Stimulated activated naive CD8-positive, alpha-beta T cell treated with anti-CD3 and anti-CD28 coated beads, Interleukin-15, Interleukin-2, amounts not matched to agents 100 U/mL and 50 U/mL, for 24 hours (primary cell): ENCODE measurements at regions not wholly inside any gene's neighbourhood (a gene's known extent, or its start where the extent isn't known, plus 50 kb on each side); places are given as distances from the start of the nearest gene placed in this dataset.

Source experiments
- ATAC-seq: fragments of 150-1000 bp; cut with Tn5 transposase; one replicate; pipeline ENCODE4 v1.10.0; 2021
- DNase-seq: peaks from one replicate; pipeline ENCODE4 v3.0.0; 2021

DNA sequence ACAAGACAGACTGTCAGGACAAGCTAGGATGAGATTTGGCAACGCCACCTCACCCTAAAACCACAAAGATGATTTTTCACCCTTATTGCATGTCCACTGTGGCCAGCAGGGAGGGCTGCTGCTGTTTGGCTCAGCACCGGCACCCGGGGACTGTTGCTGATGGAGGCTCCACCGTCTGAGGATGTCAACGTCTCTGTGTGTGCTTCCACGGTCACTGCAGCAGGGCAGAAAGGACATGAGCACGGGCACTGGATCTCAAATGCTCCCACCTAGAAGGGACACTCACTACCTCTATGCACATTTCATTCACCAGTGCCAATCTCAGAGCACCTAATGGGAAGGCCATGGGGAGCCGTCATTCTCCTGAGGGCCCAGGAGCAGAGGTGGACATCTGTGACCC, 599.6 kb downstream of the PTPRU start:
- DNase-seq (no peak), ATAC-seq (no peak)

DNA sequence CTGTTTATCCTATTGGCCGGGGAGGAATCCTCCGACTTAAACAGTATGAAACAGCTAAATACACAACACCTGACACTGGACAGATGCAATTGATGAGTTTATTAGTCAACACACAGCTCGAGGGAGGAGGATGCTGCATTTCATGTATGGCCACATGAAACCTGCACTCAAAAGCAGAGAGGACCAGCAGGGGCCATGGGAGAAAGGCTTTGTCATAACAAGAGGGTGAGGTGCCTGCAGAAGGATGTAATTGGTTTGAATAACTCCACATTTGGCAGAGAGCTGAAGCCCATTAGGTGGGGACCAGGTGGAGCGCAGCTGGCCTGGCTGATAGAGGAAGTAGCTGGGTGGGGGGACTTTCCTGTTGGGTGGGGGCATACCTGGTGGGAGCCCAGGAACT, 599.1 kb downstream of the PTPRU start:
- no peak for DNase-seq
- ATAC-seq, result no peak

DNA sequence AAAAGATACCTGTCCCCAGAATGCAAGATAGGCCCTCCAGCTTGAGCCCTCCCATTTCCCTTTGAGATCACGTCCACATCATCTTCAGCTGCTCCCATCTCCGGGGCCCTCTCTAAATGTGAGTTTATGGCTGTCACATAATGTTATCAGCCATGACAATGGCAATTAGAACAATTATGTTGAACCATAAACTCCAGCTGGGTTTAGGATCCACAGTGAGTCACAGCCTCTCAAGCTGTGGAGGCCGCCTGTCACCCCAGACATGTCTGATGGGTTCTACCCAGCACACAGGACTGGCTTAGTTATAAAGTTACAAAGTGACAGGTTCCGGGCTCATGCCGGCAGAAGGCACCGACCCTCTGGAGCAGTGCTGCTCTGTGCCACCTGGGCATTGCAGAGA, 597.3 kb downstream of the PTPRU start:
- DNase-seq (no peak), ATAC-seq (no peak)

DNA sequence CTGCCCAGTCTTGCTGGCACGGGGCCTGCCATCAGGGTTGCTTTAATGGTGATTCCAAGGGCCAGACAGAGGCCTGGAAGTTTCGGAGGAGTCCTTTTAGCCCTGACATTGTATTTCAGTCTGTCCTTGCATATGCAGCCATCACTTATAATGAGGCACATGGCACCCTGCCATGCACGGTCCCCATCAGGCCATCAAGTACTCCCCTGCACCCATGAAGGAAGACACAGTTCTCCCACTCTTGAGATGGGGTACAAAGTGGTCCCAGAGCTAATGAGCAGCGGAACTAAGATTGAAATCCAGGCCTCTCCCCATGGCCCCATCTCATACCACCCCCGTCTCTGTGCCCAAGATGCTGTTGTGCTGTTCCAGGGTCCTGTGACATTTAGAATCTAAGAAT, 596.6 kb downstream of the PTPRU start:
- DNase-seq (no peak), ATAC-seq (no peak)

DNA sequence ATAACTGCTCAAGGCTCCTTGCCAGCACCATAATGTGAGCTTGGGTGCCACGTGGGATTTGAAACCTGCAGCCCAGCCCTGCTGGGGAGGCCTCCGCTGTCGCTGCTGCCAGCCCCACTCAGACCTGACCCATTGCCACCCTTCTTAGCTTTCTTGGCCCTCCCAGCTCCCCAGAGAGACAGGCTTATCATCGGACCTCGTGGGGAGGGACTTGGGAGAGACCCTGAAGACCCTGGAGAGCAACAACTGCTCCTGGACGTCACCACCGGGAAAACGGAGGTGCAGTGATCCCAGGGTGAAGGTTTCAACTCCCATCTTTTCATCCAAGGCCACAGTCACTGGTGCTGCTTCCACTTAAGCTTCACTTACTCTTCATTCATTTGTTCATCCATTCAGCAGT, 596.1 kb downstream of the PTPRU start:
- DNase-seq (no peak), ATAC-seq (no peak)

DNA sequence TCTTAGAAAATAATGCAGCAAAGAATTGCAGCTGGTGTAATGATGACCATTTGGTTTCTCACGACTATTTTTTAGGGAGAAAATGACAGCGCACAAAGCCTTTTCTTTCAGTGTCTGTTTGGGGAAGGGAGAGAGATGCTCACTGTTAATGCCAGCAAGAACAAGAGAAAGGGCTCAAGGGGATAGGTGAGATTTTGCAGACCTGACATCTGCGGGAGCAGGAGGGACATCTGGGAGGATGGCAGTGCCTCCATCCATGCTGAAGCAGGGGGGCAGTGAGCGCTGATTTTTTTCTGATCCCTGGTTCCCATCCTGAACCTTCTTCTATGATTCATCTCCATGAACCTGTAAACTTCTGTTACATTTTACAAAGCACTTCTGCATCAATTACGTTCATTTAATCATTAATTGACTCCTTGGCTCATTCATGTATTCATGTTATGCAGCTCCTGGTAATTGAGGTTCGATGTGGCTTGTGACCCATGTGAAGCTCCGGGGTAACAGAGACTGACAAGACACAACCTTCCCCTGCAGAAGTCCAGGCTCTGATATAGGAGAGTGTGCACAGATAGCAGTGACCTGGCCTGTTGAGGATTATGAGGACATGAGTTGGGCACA, 595.3 kb downstream of the PTPRU start:
- DNase-seq (no peak), ATAC-seq (no peak)

DNA sequence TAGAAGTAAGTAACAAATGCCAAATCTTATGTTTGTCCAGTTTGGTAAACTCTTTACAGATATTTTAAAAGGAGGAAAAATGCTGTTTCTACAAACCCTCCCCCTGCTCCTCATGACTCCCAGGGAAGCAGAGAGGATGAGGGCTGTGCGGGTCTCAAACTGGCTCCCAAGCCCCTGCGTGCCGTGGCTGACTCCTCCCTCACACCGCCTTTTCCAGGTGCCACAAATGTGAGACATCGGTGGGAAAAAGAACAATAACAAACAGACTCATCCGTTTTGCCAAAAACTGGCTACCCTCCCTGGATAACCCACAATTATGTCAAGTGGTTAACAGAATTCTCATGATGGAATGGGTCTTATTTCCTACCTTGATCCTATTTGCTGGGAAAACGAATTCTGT, 594.6 kb downstream of the PTPRU start:
- ATAC-seq (no peak), DNase-seq (no peak)

DNA sequence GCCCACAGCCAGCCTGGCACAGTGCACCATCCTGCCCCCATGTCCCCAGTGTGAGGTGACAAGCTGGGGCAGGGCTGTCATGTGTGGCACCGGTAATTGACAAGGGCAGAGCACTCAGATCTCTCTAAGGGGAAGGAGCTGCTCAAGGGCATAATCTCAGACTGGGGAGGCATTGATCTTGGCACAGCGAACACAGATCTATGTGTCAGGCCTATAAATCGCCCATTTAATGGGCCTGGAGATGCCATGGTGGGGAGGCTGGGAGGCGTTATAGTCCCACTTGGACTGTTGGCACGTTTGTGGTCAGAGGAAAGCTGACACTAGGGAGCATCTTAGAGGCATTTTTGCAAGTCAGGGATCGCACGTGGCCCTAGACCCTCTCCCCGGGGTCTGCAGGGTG, 594.1 kb downstream of the PTPRU start:
- ATAC-seq, result no peak

DNA sequence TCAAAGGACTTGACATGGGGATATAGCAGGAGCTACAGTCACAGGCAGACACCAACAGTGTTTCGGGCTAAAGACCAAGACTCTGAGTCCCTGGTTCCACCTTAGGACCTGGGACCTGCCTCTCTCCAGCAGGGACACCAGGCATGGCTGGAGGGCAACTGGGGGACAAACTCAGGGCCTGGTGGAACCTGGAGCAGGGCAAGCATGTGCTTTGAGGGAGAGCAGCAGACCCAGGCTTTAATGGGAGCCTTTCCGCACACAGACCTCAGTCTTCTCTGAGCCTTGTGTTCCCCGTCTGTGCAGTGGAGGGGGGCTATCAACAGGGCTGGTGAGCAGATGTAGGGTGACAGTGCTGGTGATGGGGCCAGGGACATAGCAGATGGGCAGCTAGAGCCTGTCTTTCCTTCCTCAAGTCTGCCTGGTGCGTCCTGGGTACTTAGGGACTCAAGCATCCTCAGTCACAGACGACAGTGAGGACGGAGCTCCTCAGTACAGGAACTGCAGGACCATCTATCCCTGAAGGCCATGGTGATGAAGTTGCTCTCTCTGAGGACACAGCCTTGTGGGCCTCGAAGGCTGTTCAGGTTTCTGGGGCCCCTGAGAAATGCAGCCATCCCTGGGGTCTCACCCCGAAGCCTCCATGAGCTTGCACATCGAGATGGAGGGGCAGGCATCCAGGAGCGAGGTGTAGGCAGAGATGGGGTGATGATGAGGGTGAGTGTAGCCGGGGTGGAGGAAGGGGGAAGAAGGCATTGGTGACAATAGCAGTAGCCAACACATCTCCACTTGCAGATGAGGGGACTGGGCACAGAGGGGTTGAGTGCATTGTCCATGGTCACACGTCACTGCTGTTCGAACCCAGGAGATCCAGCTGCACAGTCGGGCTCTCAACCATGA, 593.4 kb downstream of the PTPRU start:
- DNase-seq (no peak), ATAC-seq (no peak)

More for the DNA sequence above, 594.1 kb downstream of the PTPRU start:
- no peak for DNase-seq

DNA sequence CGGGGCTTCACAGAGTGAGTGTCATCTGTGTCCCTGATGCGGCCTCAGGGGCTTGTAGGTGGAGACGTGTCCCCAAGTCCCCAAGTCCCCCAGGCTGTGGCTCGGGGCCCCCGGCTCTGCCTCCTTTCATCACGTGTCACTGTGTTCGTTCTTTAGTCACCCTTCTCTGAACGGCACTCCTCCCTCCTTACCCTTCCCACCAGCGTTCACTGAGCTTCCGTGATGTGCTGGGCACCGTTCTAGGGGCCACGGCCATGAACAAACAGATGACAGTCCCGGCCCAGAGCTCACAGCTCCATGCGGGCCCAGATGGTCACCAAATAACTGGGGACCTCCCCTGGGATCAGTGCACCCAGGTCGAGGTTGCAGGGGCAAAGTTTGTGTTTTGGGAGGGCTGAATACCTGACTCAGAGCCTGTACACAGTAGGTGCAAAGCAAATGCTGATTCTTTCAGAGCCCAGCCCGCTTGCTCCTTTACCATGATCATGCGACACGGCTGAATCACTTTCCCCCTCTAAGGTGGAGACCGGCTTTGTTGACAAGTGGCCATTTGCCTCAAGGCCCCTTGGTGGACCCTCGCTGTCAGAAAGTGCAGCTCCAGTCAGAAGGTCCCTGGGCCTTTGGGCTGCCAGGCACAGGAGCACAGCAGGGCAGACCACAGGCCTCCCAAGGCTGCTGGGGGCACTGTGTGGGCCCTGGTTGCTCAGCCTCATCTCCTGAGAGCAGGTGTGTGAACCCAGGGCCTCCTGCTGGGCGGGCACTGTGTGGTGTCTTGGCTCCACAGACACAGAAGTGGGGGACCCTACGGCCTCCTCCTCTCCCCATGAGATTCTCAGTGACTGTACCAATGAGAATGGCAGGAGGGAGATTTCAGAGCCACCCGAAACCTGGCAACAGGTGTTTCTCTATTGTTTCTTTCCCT, 592.5 kb downstream of the PTPRU start:
- no peak for ATAC-seq

DNA sequence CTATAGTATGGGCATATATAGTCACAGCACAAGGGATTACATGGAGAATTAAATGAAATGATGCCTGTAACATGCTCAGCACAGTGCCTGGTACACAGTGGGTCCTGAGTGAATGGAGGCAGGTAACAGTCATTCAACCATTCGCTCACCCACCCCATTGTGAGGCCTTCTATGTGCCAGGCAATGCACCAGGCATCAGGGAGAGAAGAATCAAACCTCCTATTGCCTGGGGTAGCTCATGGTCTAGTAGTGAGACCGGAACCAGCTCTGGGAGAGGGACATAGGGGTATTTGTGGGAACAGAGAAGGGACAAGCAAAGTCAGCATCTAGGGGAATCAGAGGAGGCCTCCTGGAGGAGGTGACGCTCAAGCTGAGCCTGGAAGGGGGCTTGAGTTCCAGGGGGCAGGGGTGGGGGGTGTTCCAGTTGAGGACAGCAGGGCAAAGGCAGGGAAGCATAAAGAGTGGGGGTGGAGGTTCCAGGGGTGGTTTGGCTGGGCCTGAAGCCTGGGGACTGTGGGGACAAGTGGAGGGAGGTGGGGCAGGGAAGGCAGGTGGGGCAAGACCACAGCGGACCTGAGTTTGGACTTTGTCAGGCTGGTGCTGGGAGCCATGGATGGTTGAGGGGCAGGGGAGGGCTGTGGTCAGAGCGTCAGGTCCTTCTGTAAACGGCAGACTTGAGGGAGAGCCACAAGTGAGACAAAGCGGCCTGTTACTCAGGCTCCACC, 591.6 kb downstream of the PTPRU start:
- no peak for DNase-seq
- no peak for ATAC-seq

More for the DNA sequence above, 592.5 kb downstream of the PTPRU start:
- DNase-seq, result no peak

DNA sequence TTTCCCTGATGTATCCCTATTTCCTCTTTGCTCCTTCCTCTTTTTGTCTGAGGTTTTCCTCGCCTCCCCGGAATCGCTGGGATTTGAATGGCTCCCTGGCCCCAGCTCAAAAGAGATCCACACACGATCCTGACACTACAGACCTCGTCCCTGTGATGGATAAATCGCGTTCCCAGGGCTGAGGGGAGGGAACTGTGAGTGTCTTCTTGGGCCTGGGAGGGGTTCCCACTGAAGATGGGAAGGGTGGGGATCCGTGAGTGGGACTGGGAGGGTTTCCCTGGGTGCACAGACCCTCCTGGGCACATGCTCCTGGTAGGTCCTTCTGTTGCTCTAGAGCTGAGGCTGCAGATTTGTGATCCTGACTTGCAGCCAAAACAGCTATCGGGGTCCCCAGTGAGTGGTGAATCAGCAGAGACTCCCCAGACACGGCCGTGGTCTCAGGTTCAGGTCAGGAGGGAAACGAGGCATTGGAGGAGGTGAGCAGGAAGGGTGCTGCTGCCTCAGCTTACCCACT, 591.0 kb downstream of the PTPRU start:
- DNase-seq (no peak), ATAC-seq (no peak)

DNA sequence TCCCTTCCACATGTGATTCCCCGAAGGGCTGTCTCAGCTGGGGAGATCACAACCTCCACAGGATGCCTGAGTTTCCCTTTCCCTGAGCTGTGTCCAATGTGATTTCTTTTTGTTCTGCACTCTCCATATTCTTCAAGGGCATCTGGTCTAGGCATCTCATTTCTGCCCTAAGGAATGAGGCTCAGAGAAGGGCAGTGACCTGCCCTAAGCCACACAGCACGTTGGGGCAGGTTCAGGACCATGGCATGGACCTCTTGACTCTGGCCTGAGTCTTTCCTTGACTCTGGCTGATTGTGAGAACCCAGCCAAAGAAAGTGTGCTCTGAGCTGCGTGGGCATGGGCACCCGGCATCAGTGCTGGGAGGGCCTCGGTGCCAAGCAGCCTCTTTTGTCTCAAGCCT, 590.3 kb downstream of the PTPRU start:
- no peak for ATAC-seq
- no peak for DNase-seq

DNA sequence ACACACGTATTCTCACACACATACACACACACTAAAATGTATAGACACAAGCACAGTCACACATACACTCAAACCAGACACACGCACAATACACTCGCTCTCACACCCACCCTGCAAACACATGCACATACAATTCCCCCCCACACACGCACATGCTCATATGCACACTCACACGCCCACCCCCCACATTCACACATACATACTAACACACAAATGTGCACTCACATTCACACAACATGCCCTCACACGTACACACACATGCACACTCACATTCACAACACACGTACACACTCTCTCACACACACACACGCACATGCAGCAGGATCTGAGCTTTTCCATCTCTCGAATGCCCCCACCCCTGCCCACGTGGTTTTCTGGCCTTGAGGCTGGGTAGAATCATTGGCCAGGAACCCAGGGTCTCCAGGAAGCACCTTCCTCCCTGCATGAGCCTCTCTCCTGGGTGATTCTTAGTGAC, 589.7 kb downstream of the PTPRU start:
- ATAC-seq (no peak), DNase-seq (no peak)

DNA sequence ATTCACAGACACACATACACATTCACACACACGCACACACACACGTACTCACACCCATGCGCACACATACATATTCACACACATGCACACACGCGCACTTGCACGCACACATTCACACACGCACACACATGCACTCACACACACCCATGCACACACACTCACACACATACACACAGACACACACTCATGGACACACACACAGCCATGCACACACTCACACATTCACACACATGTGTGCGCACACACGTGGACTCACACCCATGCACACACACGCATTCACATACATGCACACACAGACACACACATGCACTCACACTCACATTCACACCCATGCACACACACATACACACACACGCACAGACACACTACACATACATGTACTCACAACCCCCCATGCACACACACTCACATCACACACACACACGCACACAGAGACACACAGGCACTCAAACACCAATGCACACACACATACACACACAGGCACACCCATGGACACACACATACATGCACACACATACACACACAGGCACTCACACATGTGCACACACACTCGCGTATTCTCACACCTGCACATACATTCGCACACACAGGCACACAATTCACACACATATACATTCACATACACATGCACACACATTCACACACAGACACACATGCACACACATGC, 589.1 kb downstream of the PTPRU start:
- no peak for DNase-seq
- no peak for ATAC-seq

DNA sequence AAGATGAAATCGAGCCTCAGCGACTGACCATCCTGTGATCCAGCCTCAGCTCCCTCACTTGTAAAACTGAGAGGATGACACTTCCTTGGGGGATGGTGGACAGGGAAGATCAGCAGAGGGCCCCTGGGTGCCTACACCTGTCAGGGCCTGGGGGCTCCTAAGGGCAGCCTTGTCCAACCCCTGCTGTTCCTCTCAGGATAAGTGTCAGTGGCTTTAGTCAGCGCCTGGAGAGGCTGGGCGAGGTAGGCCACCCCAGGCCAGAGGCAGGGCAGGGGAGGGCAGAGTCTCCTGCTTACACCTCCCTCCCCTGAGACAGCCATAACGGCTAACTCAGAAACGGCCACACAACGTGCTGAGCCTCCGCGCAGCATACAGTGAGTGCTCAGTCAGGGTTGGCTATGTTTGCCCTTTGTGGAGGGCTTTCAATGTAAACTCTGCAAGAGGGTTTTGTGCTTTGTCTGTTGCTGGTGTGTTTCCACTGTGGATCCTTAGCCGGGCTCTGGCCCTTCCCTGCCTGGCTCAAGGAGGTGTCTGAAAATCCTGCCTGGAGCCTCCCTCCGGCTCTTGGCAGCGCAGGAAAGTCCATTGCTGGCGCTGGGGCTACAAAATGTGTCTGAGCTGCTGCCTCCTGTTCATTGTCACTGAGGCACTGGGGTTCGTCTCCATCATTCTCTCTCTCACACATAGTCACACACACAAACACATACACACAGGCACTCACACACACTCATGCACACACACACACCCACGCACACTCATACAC, 588.4 kb downstream of the PTPRU start:
- no peak for ATAC-seq
- DNase-seq, result no peak

DNA sequence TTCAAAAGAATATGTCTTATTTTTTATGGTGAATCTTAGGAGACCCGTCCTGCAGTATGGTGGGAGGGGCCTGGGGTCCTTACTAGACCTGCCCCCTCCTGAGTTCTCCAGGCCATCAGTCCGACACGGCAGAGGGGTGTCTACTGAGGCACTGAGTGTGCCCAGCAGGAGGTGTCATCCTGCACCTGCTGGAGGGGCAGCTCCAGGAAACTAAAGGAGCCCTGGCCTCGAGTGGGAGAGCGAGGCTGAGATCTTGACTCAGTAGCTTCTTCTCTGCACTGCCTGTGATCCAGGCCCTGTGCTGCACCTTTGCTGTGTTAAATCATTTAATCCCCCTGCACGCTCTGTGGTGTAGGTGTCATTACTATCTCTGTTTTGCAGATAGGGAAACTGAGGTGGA, 587.7 kb downstream of the PTPRU start:
- ATAC-seq, result no peak
- DNase-seq, result no peak

DNA sequence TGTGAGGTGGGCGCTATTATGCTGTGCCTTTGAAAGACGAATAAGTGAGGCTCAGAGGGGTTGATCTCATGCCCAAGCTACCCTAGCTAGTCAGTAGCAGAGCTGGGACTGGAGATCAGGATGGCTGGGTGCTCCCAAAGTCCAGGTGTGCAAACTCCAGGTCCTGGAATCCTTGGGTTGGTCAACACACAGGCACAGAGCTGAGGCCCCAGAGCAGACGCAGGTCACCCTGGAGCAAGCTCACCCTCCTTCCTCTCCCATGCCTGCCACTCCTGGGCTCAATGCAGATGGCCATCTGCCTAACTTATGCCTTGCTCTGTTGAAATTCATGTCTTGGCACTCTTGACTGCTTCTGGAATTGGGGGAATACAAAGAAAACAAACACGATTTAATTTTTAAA, 587.2 kb downstream of the PTPRU start:
- no peak for DNase-seq
- ATAC-seq, result no peak

DNA sequence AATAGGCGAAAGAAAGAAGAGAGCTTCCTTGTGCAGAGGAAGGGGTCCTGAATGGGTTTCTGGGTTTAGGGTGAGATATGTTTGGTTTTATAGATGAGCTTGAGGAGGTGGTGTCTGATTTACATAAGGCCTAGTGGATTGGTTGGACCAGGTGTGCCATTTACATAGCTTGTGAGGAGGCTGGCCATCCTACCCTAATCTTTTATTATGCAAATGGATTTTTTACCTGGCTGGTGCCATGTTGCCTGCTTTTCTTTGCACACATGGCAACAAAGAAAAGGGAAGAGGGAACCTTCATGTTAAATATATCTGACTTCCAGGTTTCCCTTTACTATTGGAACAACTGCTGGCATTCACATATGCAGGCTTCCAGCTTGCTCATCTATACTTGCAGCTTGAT, 585.3 kb downstream of the PTPRU start:
- DNase-seq, result no peak
- no peak for ATAC-seq

DNA sequence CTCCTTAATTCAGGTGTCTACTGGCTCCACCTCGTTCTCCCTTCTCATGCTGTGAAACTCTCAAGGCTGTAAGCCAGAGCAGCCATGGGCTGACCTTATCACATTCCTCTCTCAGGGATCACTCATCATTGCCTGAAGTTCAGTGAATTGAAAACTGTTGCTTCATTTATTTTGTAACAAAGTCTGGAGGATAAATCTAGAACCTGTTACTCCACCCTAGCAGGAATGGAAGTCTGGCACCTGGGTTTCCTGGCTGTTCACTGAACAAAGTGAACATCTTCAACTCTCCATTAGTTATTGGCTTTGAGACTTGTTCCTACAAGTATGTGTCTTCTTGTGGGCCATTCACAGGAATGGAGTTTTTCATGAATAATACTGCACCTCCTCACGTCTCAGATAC, 584.1 kb downstream of the PTPRU start:
- DNase-seq (no peak), ATAC-seq (no peak)
